GM23338 (cell line): ENCODE measurements at regions not wholly inside any gene's neighbourhood (a gene's known extent, or its start where the extent isn't known, plus 50 kb on each side); places are given as distances from the start of the nearest gene placed in this dataset.

ENCODE experiments used
- ATAC-seq: fragments of 200-7000 bp; cut with Tn5 transposase; 3 replicates; pipeline ENCODE4 v1.9.1; 2020
- DNase-seq: peaks from one replicate; pipeline ENCODE4 v3.0.0-alpha.2; 2015; ENCODE audit warnings: low spot score
- H2AFZ ChIP-seq: fragments of 200-600 bp; sonication (generic); 2 replicates; pipeline ENCODE4 v1.8.0; 2016; ENCODE audit warnings: antibody characterized with exemption, mild to moderate bottlenecking, moderate library complexity
- H3F3A ChIP-seq: fragments of 200-600 bp; sonication (generic); replicated peaks from 2 replicates; pipeline ENCODE4 v1.8.0; 2017; ENCODE audit warnings: antibody characterized with exemption, mixed run types, low read depth
- H3K27ac ChIP-seq: fragments of 200-600 bp; sonication (generic); 2 replicates; pipeline ENCODE4 v1.6.1; 2016; ENCODE audit warnings: low read depth
- H3K27me3 ChIP-seq: fragments of 200-600 bp; sonication (generic); 2 replicates; pipeline ENCODE4 v1.8.0; 2016; ENCODE audit warnings: mild to moderate bottlenecking, mixed run types, moderate library complexity; ENCODE audit not compliant: insufficient read depth
- H3K36me3 ChIP-seq: fragments of 200-600 bp; sonication (generic); 2 replicates; pipeline ENCODE4 v1.8.0; 2016; ENCODE audit warnings: mild to moderate bottlenecking; ENCODE audit not compliant: insufficient read depth
- H3K4me1 ChIP-seq: fragments of 200-600 bp; sonication (generic); 2 replicates; pipeline ENCODE4 v1.8.0; 2016; ENCODE audit warnings: mild to moderate bottlenecking, moderate library complexity; ENCODE audit not compliant: insufficient read depth
- H3K4me2 ChIP-seq: fragments of 200-600 bp; sonication (generic); 2 replicates; pipeline ENCODE4 v1.7.1; 2017; ENCODE audit warnings: mixed run types
- H3K4me3 ChIP-seq: fragments of 200-600 bp; sonication (generic); 2 replicates; pipeline ENCODE4 v1.6.1; 2016; ENCODE audit warnings: mixed run types
- H3K79me2 ChIP-seq: fragments of 200-600 bp; sonication (generic); replicated peaks from 2 replicates; pipeline ENCODE4 v1.8.0; 2017; ENCODE audit warnings: mild to moderate bottlenecking; ENCODE audit not compliant: insufficient read depth
- H3K9me2 ChIP-seq: fragments of 200-600 bp; sonication (generic); 2 replicates; pipeline ENCODE4 v1.8.0; 2017; ENCODE audit not compliant: insufficient read depth
- H4K20me1 ChIP-seq: fragments of 200-600 bp; sonication (generic); replicated peaks from 2 replicates; pipeline ENCODE4 v1.8.0; 2017; ENCODE audit warnings: mild to moderate bottlenecking; ENCODE audit not compliant: insufficient read depth
- H3K27ac Mint-ChIP-seq: 2 replicates; pipeline ENCODE4 v1.8.0; 2020; ENCODE audit warnings: inconsistent platforms, mild to moderate bottlenecking, moderate library complexity, mixed read lengths
- H3K27me3 Mint-ChIP-seq: 3 replicates; pipeline ENCODE4 v1.8.0; 2022; ENCODE audit warnings: low read depth, mild to moderate bottlenecking, moderate library complexity, mixed read lengths, inconsistent platforms; ENCODE audit not compliant: insufficient read depth, poor library complexity
- H3K36me3 Mint-ChIP-seq: 3 replicates; pipeline ENCODE4 v1.8.0; 2021; ENCODE audit warnings: low read depth, mild to moderate bottlenecking, inconsistent platforms, moderate library complexity, mixed read lengths
- H3K4me1 Mint-ChIP-seq: 3 replicates; pipeline ENCODE4 v1.8.0; 2020; ENCODE audit warnings: mild to moderate bottlenecking, inconsistent platforms, mixed read lengths
- H3K4me3 Mint-ChIP-seq: 3 replicates; pipeline ENCODE4 v1.8.0; 2021; ENCODE audit warnings: moderate library complexity, mild to moderate bottlenecking, inconsistent platforms, mixed read lengths
- H3K9me3 Mint-ChIP-seq: 3 replicates; pipeline ENCODE4 v1.8.0; 2020; ENCODE audit warnings: moderate library complexity, mild to moderate bottlenecking, inconsistent platforms, mixed read lengths
- CREB1 ChIP-seq: fragments of 250-450 bp; sonication (Bioruptor Pico); IDR thresholded peaks from 2 replicates; pipeline ENCODE4 v1.5.0; 2020; ENCODE audit warnings: low read depth, mild to moderate bottlenecking, moderate library complexity
- CTCF ChIP-seq, 2 experiments: fragments of 200-600 bp in 1 of 2; sonication (generic) in 1 of 2; conservative IDR thresholded peaks; 2 replicates each; pipeline versions ENCODE4 v1.5.1 to v1.6.1; 2016 to 2017; ENCODE audit warnings: antibody characterized with exemption in 2 of 2, low read depth in 2 of 2, mild to moderate bottlenecking in 2 of 2, moderate library complexity in 1 of 2
- ETS1 ChIP-seq: IDR thresholded peaks from 2 replicates; pipeline ENCODE4 v1.6.1; 2016; ENCODE audit warnings: antibody characterized with exemption
- EZH2 ChIP-seq: fragments of 200-600 bp; sonication (generic); IDR thresholded peaks from one replicate; pipeline ENCODE4 v1.8.0; 2017; ENCODE audit warnings: antibody characterized with exemption, mild to moderate bottlenecking, low read depth; ENCODE audit not compliant: unreplicated experiment
- EZH2phosphoT487 ChIP-seq: fragments of 200-600 bp; sonication (generic); IDR thresholded peaks from one replicate; pipeline ENCODE4 v1.8.1; 2018; ENCODE audit warnings: antibody characterized with exemption; ENCODE audit not compliant: unreplicated experiment
- JUNB ChIP-seq: IDR thresholded peaks from one replicate; pipeline ENCODE4 v1.6.1; 2016; ENCODE audit warnings: antibody characterized with exemption; ENCODE audit not compliant: unreplicated experiment
- NANOG ChIP-seq: IDR thresholded peaks from 2 replicates; pipeline ENCODE4 v1.6.1; 2016; ENCODE audit warnings: antibody characterized with exemption, borderline replicate concordance
- POLR2AphosphoS5 ChIP-seq: IDR thresholded peaks from 2 replicates; pipeline ENCODE4 v1.6.1; 2016; ENCODE audit warnings: antibody characterized with exemption, low read depth
- REST ChIP-seq: IDR thresholded peaks from one replicate; pipeline ENCODE4 v1.6.1; 2018; ENCODE audit warnings: antibody characterized with exemption; ENCODE audit not compliant: unreplicated experiment
- STAT1 ChIP-seq: IDR thresholded peaks from one replicate; pipeline ENCODE4 v1.6.1; 2016; ENCODE audit warnings: antibody characterized with exemption; ENCODE audit not compliant: unreplicated experiment
- ZNF114 ChIP-seq: fragments of 250-450 bp; sonication (Bioruptor Pico); IDR thresholded peaks from 2 replicates; pipeline ENCODE4 v1.5.0; 2020; ENCODE audit warnings: mild to moderate bottlenecking, moderate library complexity
- ZNF331 ChIP-seq: fragments of 250-450 bp; sonication (Bioruptor Pico); IDR thresholded peaks from 2 replicates; pipeline ENCODE4 v1.5.0; 2020; ENCODE audit warnings: low read depth, mild to moderate bottlenecking, moderate library complexity

GRCh38 chr11:122593473-122594420, 61.8 kb upstream of the UBASH3B start:
- no peak overlapping the region for H2AFZ ChIP-seq
- no peaks in the 10 kb centered on the region for H3K9me3 Mint-ChIP-seq
- no peak overlapping the region for H3K27ac ChIP-seq
- no peaks in the 10 kb centered on the region for H3K9me2 ChIP-seq
- H3K27me3 ChIP-seq, result no peaks in the 10 kb centered on the region
- H3K4me3 Mint-ChIP-seq, result no peak overlapping the region
- peaks cover 11% of the 10 kb centered on the region for H3K4me1 Mint-ChIP-seq
- H3K4me2 ChIP-seq, result no peak overlapping the region
- H3K36me3 ChIP-seq, result no peaks in the 10 kb centered on the region
- DNase-seq (no peak), ATAC-seq (no peak)
- no peak overlapping the region for H3K27ac Mint-ChIP-seq
- no peak for TF ChIP-seq CTCF (conservative IDR thresholded peaks at IDR 0.05; ENCODE audit: low read depth in 2 of 2)
- TF ChIP-seq POLR2AphosphoS5, result no peak
- no peak for TF ChIP-seq EZH2
- TF ChIP-seq STAT1, result no peak
- no peak for TF ChIP-seq ETS1
- peaks cover 2% of the 10 kb centered on the region for H3K27me3 Mint-ChIP-seq
- no peaks in the 10 kb centered on the region for H3K79me2 ChIP-seq
- no peaks in the 10 kb centered on the region for H3K4me1 ChIP-seq
- no peak overlapping the region for H3K4me3 ChIP-seq
- no peaks in the 10 kb centered on the region; the same call in 1 of the 2 replicates for H4K20me1 ChIP-seq
- H3F3A ChIP-seq, result no peaks in the 10 kb centered on the region
- no peaks in the 10 kb centered on the region for H3K36me3 Mint-ChIP-seq

- Histone ChIP-seq H3K27me3 (no peaks in the 10 kb centered on the region), H3K4me2 (no peak overlapping the region), H3K4me1 (no peaks in the 10 kb centered on the region), H4K20me1 (no peaks in the 10 kb centered on the region), H3K79me2 (no peaks in the 10 kb centered on the region), H2AFZ (0 out of 2 replicates have a peak overlapping the region, but pooled peaks have one; percentile 28), H3K36me3 (no peaks in the 10 kb centered on the region), H3F3A (no peaks in the 10 kb centered on the region), H3K27ac (no peak overlapping the region), H3K4me3 (no peak overlapping the region), H3K9me2 (no peaks in the 10 kb centered on the region)
- no peak for DNase-seq
- no peaks in the 10 kb centered on the region for H3K27me3 Mint-ChIP-seq
- no peak overlapping the region for H3K27ac Mint-ChIP-seq
- H3K4me3 Mint-ChIP-seq, result no peak overlapping the region
- peaks cover 11% of the 10 kb centered on the region for H3K4me1 Mint-ChIP-seq
- no peaks in the 10 kb centered on the region for H3K36me3 Mint-ChIP-seq
- H3K9me3 Mint-ChIP-seq, result no peaks in the 10 kb centered on the region
- ATAC-seq, result no peak
- TF ChIP-seq EZH2 (no peak), ZNF114 (CRISPR knock-in tag) (no peak), NANOG (no peak), ETS1 (no peak), EZH2phosphoT487 (no peak), REST (no peak), ZNF331 (no peak), CTCF (conservative IDR thresholded peaks at IDR 0.05; ENCODE audit: low read depth in 2 of 2) (no peak), STAT1 (no peak), CREB1 (CRISPR knock-in tag) (no peak), POLR2AphosphoS5 (no peak), JUNB (no peak)
Measured at GRCh38 chr11:122592641-122593040, 62.9 kb upstream of the UBASH3B start.
